B cell (primary cell): ENCODE measurements at regions not wholly inside any gene's neighbourhood (a gene's known extent, or its start where the extent isn't known, plus 50 kb on each side); places are given as distances from the start of the nearest gene placed in this dataset.

ENCODE experiments used
- EZH2 ChIP-seq: IDR thresholded peaks from 2 replicates; pipeline ENCODE4 v1.6.1; 2012; ENCODE audit warnings: borderline replicate concordance, low read depth, mild to moderate bottlenecking, moderate library complexity, low read length; ENCODE audit not compliant: insufficient read depth, poor library complexity, severe bottlenecking
- TF ChIP-seq, protein P1 (sequence below): fragments of 200-600 bp; IDR thresholded peaks from one replicate; pipeline ENCODE4 v1.8.0; 2022; ENCODE audit warnings: antibody characterized with exemption, mild to moderate bottlenecking

- TF ChIP-seq, protein P1, sequence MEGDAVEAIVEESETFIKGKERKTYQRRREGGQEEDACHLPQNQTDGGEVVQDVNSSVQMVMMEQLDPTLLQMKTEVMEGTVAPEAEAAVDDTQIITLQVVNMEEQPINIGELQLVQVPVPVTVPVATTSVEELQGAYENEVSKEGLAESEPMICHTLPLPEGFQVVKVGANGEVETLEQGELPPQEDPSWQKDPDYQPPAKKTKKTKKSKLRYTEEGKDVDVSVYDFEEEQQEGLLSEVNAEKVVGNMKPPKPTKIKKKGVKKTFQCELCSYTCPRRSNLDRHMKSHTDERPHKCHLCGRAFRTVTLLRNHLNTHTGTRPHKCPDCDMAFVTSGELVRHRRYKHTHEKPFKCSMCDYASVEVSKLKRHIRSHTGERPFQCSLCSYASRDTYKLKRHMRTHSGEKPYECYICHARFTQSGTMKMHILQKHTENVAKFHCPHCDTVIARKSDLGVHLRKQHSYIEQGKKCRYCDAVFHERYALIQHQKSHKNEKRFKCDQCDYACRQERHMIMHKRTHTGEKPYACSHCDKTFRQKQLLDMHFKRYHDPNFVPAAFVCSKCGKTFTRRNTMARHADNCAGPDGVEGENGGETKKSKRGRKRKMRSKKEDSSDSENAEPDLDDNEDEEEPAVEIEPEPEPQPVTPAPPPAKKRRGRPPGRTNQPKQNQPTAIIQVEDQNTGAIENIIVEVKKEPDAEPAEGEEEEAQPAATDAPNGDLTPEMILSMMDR: no peak
- TF ChIP-seq EZH2: no peak
Observed at GRCh38 chr3:106191913-106192312, 323.1 kb upstream of the CBLB start.
